Ovary (tissue), 3 donors: ENCODE measurements at regions not wholly inside any gene's neighbourhood (a gene's known extent, or its start where the extent isn't known, plus 50 kb on each side); places are given as distances from the start of the nearest gene placed in this dataset.

Experiments used
- CTCF ChIP-seq, 3 donors: fragments of 450-650 bp in 2 of 3; fragments of 200-600 bp in 1 of 3; IDR thresholded peaks; one replicate each; pipeline versions ENCODE4 v1.5.1 to v1.8.0; 2016 to 2022; ENCODE audit warnings: antibody characterized with exemption in 3 of 3, mild to moderate bottlenecking in 1 of 3
- POLR2A ChIP-seq: fragments of 450-650 bp; IDR thresholded peaks from one replicate; pipeline ENCODE4 v1.6.1; 2017; ENCODE audit warnings: antibody characterized with exemption, mild to moderate bottlenecking, moderate library complexity
- donor health status: DM: no; HTN: no; CAD: no.

GRCh38 chr3:102059145-102059943 is 210.0 kb downstream of the NFKBIZ start:
- no peak for TF ChIP-seq POLR2A
- no peak for TF ChIP-seq CTCF (IDR thresholded peaks at IDR 0.05)
